ENCODE measurements at regions not wholly inside any gene's neighbourhood (a gene's known extent, or its start where the extent isn't known, plus 50 kb on each side); places are given as distances from the start of the nearest gene placed in this dataset.

GRCh38 chr10:124217031-124217430 lies 123.6 kb upstream of the CHST15 start:
- TF ChIP-seq CTCF (IDR thresholded peaks at IDR 0.05 in 4 of 5, conservative IDR thresholded peaks at IDR 0.05 in 1 of 5) (no peak), POLR2A (IDR thresholded peaks at IDR 0.05) (no peak)

Measured in gastrocnemius medialis (tissue), 4 donors.